Ishikawa (cell line): ENCODE measurements at regions not wholly inside any gene's neighbourhood (a gene's known extent, or its start where the extent isn't known, plus 50 kb on each side); places are given as distances from the start of the nearest gene placed in this dataset.

Source experiments
- CEBPB ChIP-seq: IDR thresholded peaks from 2 replicates; pipeline ENCODE4 v1.6.1; 2012
- CREB1 ChIP-seq: IDR thresholded peaks from 2 replicates; pipeline ENCODE4 v1.6.1; 2012; ENCODE audit warnings: low read depth
- EGR1 ChIP-seq: IDR thresholded peaks from 2 replicates; pipeline ENCODE4 v1.6.1; 2012
- EP300 ChIP-seq: IDR thresholded peaks from 2 replicates; pipeline ENCODE4 v1.6.1; 2012; ENCODE audit warnings: borderline replicate concordance
- FOXM1 ChIP-seq: IDR thresholded peaks from 2 replicates; pipeline ENCODE4 v1.6.1; 2012; ENCODE audit warnings: low read depth, borderline replicate concordance
- MAX ChIP-seq: IDR thresholded peaks from 2 replicates; pipeline ENCODE4 v1.6.1; 2012
- NFIC ChIP-seq: IDR thresholded peaks from 2 replicates; pipeline ENCODE4 v1.6.1; 2012
- RAD21 ChIP-seq: IDR thresholded peaks from 2 replicates; pipeline ENCODE4 v1.6.1; 2012; ENCODE audit warnings: low read depth
- TAF1 ChIP-seq: IDR thresholded peaks from 2 replicates; pipeline ENCODE4 v1.6.1; 2012; ENCODE audit warnings: low read depth, mild to moderate bottlenecking
- TCF12 ChIP-seq: IDR thresholded peaks from 2 replicates; pipeline ENCODE4 v1.6.1; 2012; ENCODE audit warnings: low read depth
- TEAD4 ChIP-seq: IDR thresholded peaks from 2 replicates; pipeline ENCODE4 v1.6.1; 2012
- USF1 ChIP-seq: IDR thresholded peaks from 2 replicates; pipeline ENCODE4 v1.6.1; 2012
- YY1 ChIP-seq: IDR thresholded peaks from 2 replicates; pipeline ENCODE4 v1.6.1; 2012; ENCODE audit warnings: low read depth
- TF ChIP-seq, protein P1 (sequence below): IDR thresholded peaks from 2 replicates; pipeline ENCODE4 v1.6.1; 2012; ENCODE audit warnings: low read depth, mild to moderate bottlenecking

- TF ChIP-seq MAX (no peak), EP300 (no peak), EGR1 (no peak), TEAD4 (no peak), USF1 (no peak), CEBPB (no peak), NFIC (no peak), YY1 (no peak), TAF1 (no peak), RAD21 (no peak), CREB1 (no peak), TCF12 (no peak), FOXM1 (no peak)
- TF ChIP-seq, protein P1, sequence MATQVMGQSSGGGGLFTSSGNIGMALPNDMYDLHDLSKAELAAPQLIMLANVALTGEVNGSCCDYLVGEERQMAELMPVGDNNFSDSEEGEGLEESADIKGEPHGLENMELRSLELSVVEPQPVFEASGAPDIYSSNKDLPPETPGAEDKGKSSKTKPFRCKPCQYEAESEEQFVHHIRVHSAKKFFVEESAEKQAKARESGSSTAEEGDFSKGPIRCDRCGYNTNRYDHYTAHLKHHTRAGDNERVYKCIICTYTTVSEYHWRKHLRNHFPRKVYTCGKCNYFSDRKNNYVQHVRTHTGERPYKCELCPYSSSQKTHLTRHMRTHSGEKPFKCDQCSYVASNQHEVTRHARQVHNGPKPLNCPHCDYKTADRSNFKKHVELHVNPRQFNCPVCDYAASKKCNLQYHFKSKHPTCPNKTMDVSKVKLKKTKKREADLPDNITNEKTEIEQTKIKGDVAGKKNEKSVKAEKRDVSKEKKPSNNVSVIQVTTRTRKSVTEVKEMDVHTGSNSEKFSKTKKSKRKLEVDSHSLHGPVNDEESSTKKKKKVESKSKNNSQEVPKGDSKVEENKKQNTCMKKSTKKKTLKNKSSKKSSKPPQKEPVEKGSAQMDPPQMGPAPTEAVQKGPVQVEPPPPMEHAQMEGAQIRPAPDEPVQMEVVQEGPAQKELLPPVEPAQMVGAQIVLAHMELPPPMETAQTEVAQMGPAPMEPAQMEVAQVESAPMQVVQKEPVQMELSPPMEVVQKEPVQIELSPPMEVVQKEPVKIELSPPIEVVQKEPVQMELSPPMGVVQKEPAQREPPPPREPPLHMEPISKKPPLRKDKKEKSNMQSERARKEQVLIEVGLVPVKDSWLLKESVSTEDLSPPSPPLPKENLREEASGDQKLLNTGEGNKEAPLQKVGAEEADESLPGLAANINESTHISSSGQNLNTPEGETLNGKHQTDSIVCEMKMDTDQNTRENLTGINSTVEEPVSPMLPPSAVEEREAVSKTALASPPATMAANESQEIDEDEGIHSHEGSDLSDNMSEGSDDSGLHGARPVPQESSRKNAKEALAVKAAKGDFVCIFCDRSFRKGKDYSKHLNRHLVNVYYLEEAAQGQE, result no peak
Measured at GRCh38 chr5:163661360-163661759, 155.9 kb downstream of the MAT2B start.
